MG63 (cell line): ENCODE measurements at regions not wholly inside any gene's neighbourhood (a gene's known extent, or its start where the extent isn't known, plus 50 kb on each side); places are given as distances from the start of the nearest gene placed in this dataset.
"Not testable (repeated sequence)": the region's sequence is repeated elsewhere in the genome, so short reads cannot be mapped to it uniquely, and the experiment has no call there.

Experiments used
- DNase-seq: peaks from one replicate; pipeline ENCODE4 v3.0.0-alpha.2; 2020
- H3K27me3 ChIP-seq: fragments of 250-450 bp; sonication (Bioruptor Pico); 2 replicates; pipeline ENCODE4 v1.5.1; 2020; ENCODE audit warnings: mild to moderate bottlenecking, moderate library complexity
- H3K36me3 ChIP-seq: fragments of 250-450 bp; sonication (Bioruptor Pico); 2 replicates; pipeline ENCODE4 v1.5.1; 2020; ENCODE audit warnings: mild to moderate bottlenecking, moderate library complexity
- H3K4me3 ChIP-seq: fragments of 250-450 bp; sonication (Bioruptor Pico); 2 replicates; pipeline ENCODE4 v1.5.1; 2020; ENCODE audit warnings: mild to moderate bottlenecking, moderate library complexity
- H3K9me3 ChIP-seq: fragments of 250-450 bp; sonication (Bioruptor Pico); 2 replicates; pipeline ENCODE4 v1.5.1; 2020; ENCODE audit warnings: mild to moderate bottlenecking, moderate library complexity

GRCh38 chr1:8164670-8165069 is 138.6 kb upstream of the ERRFI1 start:
- no peaks in the 10 kb centered on the region for H3K36me3 ChIP-seq
- H3K27me3 ChIP-seq: no peaks in the 10 kb centered on the region
- no peaks in the 10 kb centered on the region for H3K9me3 ChIP-seq
- DNase-seq: no peak
- H3K4me3 ChIP-seq: no peak overlapping the region

GRCh38 chr1:8163039-8163438 is 136.9 kb upstream of the ERRFI1 start:
- H3K9me3 ChIP-seq: no peaks in the 10 kb centered on the region
- no peaks in the 10 kb centered on the region for H3K27me3 ChIP-seq
- no peaks in the 10 kb centered on the region for H3K36me3 ChIP-seq
- no peak for DNase-seq
- H3K4me3 ChIP-seq: no peak overlapping the region

GRCh38 chr1:8162168-8162567 is 136.1 kb upstream of the ERRFI1 start:
- Histone ChIP-seq H3K27me3 (no peaks in the 10 kb centered on the region), H3K9me3 (no peaks in the 10 kb centered on the region), H3K36me3 (no peaks in the 10 kb centered on the region), H3K4me3 (no peak overlapping the region)
- DNase-seq: no peak

GRCh38 chr1:8161546-8162105 is 135.5 kb upstream of the ERRFI1 start:
- Histone ChIP-seq H3K4me3 (no peak overlapping the region), H3K9me3 (no peaks in the 10 kb centered on the region)
- no peak for DNase-seq

GRCh38 chr1:8159470-8160024 is 133.4 kb upstream of the ERRFI1 start:
- DNase-seq: no peak
- no peak overlapping the region for H3K4me3 ChIP-seq
- H3K9me3 ChIP-seq: no peaks in the 10 kb centered on the region
- no peaks in the 10 kb centered on the region for H3K27me3 ChIP-seq
- H3K36me3 ChIP-seq: no peaks in the 10 kb centered on the region

More at GRCh38 chr1:8161546-8162105, 135.5 kb upstream of the ERRFI1 start:
- Histone ChIP-seq H3K27me3 (no peaks in the 10 kb centered on the region), H3K36me3 (no peaks in the 10 kb centered on the region)

GRCh38 chr1:8158995-8159394 is 132.9 kb upstream of the ERRFI1 start:
- no peak for DNase-seq
- no peaks in the 10 kb centered on the region for H3K27me3 ChIP-seq
- no peaks in the 10 kb centered on the region for H3K9me3 ChIP-seq
- no peaks in the 10 kb centered on the region for H3K36me3 ChIP-seq
- no peak overlapping the region for H3K4me3 ChIP-seq

GRCh38 chr1:8157765-8158164 is 131.7 kb upstream of the ERRFI1 start:
- Histone ChIP-seq H3K27me3 (no peaks in the 10 kb centered on the region), H3K9me3 (no peaks in the 10 kb centered on the region), H3K4me3 (no peak overlapping the region), H3K36me3 (no peaks in the 10 kb centered on the region)
- no peak for DNase-seq

GRCh38 chr1:8155528-8156186 is 129.5 kb upstream of the ERRFI1 start:
- Histone ChIP-seq H3K9me3 (no peaks in the 10 kb centered on the region), H3K4me3 (no peak overlapping the region), H3K27me3 (no peaks in the 10 kb centered on the region), H3K36me3 (no peaks in the 10 kb centered on the region)
- no peak for DNase-seq

GRCh38 chr1:8154621-8155052 is 128.5 kb upstream of the ERRFI1 start:
- DNase-seq: no peak
- Histone ChIP-seq H3K36me3 (no peaks in the 10 kb centered on the region), H3K27me3 (no peaks in the 10 kb centered on the region), H3K9me3 (no peaks in the 10 kb centered on the region), H3K4me3 (no peak overlapping the region)

- Histone ChIP-seq H3K36me3 (no peaks in the 10 kb centered on the region), H3K27me3 (no peaks in the 10 kb centered on the region), H3K9me3 (no peaks in the 10 kb centered on the region), H3K4me3 (no peak overlapping the region)
- DNase-seq: no peak
These were observed 127.9 kb upstream of the ERRFI1 start for GRCh38 chr1:8153961-8154360.

- Histone ChIP-seq H3K4me3 (no peak overlapping the region), H3K36me3 (no peaks in the 10 kb centered on the region), H3K27me3 (no peaks in the 10 kb centered on the region), H3K9me3 (no peaks in the 10 kb centered on the region)
- no peak for DNase-seq
These were observed 126.9 kb upstream of the ERRFI1 start for GRCh38 chr1:8152731-8153702.

GRCh38 chr1:8151647-8152046 is 125.5 kb upstream of the ERRFI1 start:
- Histone ChIP-seq H3K27me3 (no peaks in the 10 kb centered on the region), H3K4me3 (no peak overlapping the region), H3K36me3 (no peaks in the 10 kb centered on the region), H3K9me3 (no peaks in the 10 kb centered on the region)
- DNase-seq: no peak

- not testable (repeated sequence) for H3K9me3 ChIP-seq, H3K4me3 ChIP-seq, DNase-seq, H3K36me3 ChIP-seq, H3K27me3 ChIP-seq
These were observed 123.6 kb upstream of the ERRFI1 start for GRCh38 chr1:8149756-8150155.

GRCh38 chr1:8147956-8148355 is 121.8 kb upstream of the ERRFI1 start:
- no peak for DNase-seq
- Histone ChIP-seq H3K27me3 (no peaks in the 10 kb centered on the region), H3K4me3 (no peak overlapping the region), H3K9me3 (no peaks in the 10 kb centered on the region), H3K36me3 (no peaks in the 10 kb centered on the region)

GRCh38 chr1:8146257-8146855 is 120.2 kb upstream of the ERRFI1 start:
- H3K27me3 ChIP-seq: no peaks in the 10 kb centered on the region
- H3K9me3 ChIP-seq: no peaks in the 10 kb centered on the region
- H3K4me3 ChIP-seq: no peak overlapping the region
- DNase-seq: no peak
- no peaks in the 10 kb centered on the region for H3K36me3 ChIP-seq

GRCh38 chr1:8145545-8146202 is 119.6 kb upstream of the ERRFI1 start:
- H3K9me3 ChIP-seq: no peaks in the 10 kb centered on the region
- H3K4me3 ChIP-seq: no peak overlapping the region
- no peak for DNase-seq
- H3K27me3 ChIP-seq: no peaks in the 10 kb centered on the region
- no peaks in the 10 kb centered on the region for H3K36me3 ChIP-seq
